HepG2 (cell line): ENCODE measurements at regions not wholly inside any gene's neighbourhood (a gene's known extent, or its start where the extent isn't known, plus 50 kb on each side); places are given as distances from the start of the nearest gene placed in this dataset.

Source experiments
- CTCF ChIP-seq: sonication (generic); formaldehyde crosslinking; IDR thresholded peaks from 2 replicates; pipeline ENCODE4 v1.5.0; 2020; ENCODE audit warnings: mild to moderate bottlenecking, missing genetic modification reagents, moderate library complexity
- JUNB ChIP-seq: sonication (generic); formaldehyde crosslinking; IDR thresholded peaks from 2 replicates; pipeline ENCODE4 v1.8.0; 2022; ENCODE audit warnings: missing genetic modification reagents, mild to moderate bottlenecking, borderline replicate concordance
- POLR2AphosphoS5 ChIP-seq: IDR thresholded peaks from 2 replicates; pipeline ENCODE4 v1.6.1; 2012; ENCODE audit warnings: low read depth, low read length
- RAD21 ChIP-seq: fragments of 450-650 bp; formaldehyde crosslinking; IDR thresholded peaks from 2 replicates; pipeline ENCODE4 v1.5.0; 2020; ENCODE audit warnings: mild to moderate bottlenecking
- SMARCC2 ChIP-seq: fragments of 450-650 bp; IDR thresholded peaks from 2 replicates; pipeline ENCODE4 v1.6.1; 2017; ENCODE audit warnings: antibody characterized with exemption, mild to moderate bottlenecking
- TCF7 ChIP-seq: sonication (generic); IDR thresholded peaks from 2 replicates; pipeline ENCODE4 v1.6.1; 2016; ENCODE audit warnings: antibody characterized with exemption, low read depth
- TGIF2 ChIP-seq: IDR thresholded peaks from 2 replicates; pipeline ENCODE4 v1.6.1; 2016; ENCODE audit warnings: control low read depth, missing compliant biosample characterization
- ZBTB21 ChIP-seq: sonication (generic); formaldehyde crosslinking; IDR thresholded peaks from 2 replicates; pipeline ENCODE4 v1.4.0; 2020; ENCODE audit warnings: missing genetic modification reagents
- ZNF207 ChIP-seq: fragments of 450-650 bp; IDR thresholded peaks from 2 replicates; pipeline ENCODE4 v1.6.1; 2016; ENCODE audit warnings: antibody characterized with exemption, borderline replicate concordance
- TF ChIP-seq, protein P1 (sequence below): sonication (generic); formaldehyde crosslinking; IDR thresholded peaks from 2 replicates; pipeline ENCODE4 v1.4.0; 2020; ENCODE audit warnings: missing genetic modification reagents
- TF ChIP-seq, protein P2 (sequence below): sonication (generic); formaldehyde crosslinking; IDR thresholded peaks from 2 replicates; pipeline ENCODE4 v1.4.0; 2020; ENCODE audit warnings: missing genetic modification reagents

GRCh38 chr17:11178581-11178980 lies 62.4 kb upstream of the SHISA6 start:
- TF ChIP-seq RAD21 (CRISPR knock-in tag), result no peak
- no peak for TF ChIP-seq TCF7
- TF ChIP-seq TGIF2 (CRISPR knock-in tag), result no peak
- TF ChIP-seq CTCF (CRISPR knock-in tag), result no peak
- no peak for TF ChIP-seq POLR2AphosphoS5
- TF ChIP-seq ZNF207, result no peak
- TF ChIP-seq JUNB (CRISPR knock-in tag), result no peak
- no peak for TF ChIP-seq ZBTB21 (CRISPR knock-in tag)
- TF ChIP-seq, protein P1, sequence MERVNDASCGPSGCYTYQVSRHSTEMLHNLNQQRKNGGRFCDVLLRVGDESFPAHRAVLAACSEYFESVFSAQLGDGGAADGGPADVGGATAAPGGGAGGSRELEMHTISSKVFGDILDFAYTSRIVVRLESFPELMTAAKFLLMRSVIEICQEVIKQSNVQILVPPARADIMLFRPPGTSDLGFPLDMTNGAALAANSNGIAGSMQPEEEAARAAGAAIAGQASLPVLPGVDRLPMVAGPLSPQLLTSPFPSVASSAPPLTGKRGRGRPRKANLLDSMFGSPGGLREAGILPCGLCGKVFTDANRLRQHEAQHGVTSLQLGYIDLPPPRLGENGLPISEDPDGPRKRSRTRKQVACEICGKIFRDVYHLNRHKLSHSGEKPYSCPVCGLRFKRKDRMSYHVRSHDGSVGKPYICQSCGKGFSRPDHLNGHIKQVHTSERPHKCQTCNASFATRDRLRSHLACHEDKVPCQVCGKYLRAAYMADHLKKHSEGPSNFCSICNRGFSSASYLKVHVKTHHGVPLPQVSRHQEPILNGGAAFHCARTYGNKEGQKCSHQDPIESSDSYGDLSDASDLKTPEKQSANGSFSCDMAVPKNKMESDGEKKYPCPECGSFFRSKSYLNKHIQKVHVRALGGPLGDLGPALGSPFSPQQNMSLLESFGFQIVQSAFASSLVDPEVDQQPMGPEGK, result no peak
- TF ChIP-seq, protein P2, sequence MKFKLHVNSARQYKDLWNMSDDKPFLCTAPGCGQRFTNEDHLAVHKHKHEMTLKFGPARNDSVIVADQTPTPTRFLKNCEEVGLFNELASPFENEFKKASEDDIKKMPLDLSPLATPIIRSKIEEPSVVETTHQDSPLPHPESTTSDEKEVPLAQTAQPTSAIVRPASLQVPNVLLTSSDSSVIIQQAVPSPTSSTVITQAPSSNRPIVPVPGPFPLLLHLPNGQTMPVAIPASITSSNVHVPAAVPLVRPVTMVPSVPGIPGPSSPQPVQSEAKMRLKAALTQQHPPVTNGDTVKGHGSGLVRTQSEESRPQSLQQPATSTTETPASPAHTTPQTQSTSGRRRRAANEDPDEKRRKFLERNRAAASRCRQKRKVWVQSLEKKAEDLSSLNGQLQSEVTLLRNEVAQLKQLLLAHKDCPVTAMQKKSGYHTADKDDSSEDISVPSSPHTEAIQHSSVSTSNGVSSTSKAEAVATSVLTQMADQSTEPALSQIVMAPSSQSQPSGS (CRISPR knock-in tag), result no peak
- TF ChIP-seq SMARCC2, result no peak
